Testis (tissue), 2 donors: ENCODE measurements at regions not wholly inside any gene's neighbourhood (a gene's known extent, or its start where the extent isn't known, plus 50 kb on each side); places are given as distances from the start of the nearest gene placed in this dataset.

ENCODE experiments used
- CTCF ChIP-seq, 3 experiments: fragments of 450-650 bp in 2 of 3; fragments of 200-600 bp in 1 of 3; sonication (generic) in 1 of 3; IDR thresholded peaks; one replicate each; pipeline ENCODE4 v1.5.1; 2016 to 2019; ENCODE audit warnings: antibody characterized with exemption in 3 of 3, mild to moderate bottlenecking in 2 of 3, moderate library complexity in 1 of 3
- POLR2A ChIP-seq: fragments of 450-650 bp; IDR thresholded peaks from one replicate; pipeline ENCODE4 v1.6.1; 2017; ENCODE audit warnings: antibody characterized with exemption, mild to moderate bottlenecking, moderate library complexity

DNA sequence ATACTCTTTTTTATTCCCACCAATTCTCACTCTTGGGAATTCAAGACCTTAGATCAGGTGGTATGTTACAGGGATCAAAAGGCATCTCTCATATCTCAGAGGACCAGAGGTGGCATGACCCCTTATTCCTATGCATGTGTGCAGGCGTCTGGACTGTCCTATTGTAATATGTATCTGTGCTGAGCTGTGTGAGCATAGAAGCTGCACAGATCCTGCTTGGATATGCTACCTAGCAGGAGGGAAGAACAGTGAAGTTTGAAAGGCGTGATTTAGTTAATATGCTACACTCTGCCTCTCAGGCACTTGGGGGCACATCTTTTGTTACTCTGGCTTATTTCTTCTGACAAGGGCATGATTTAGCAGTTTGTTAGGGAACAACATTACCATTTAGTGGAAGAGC, 86.7 kb upstream of the ZRANB2 start:
- TF ChIP-seq POLR2A (no peak), CTCF (IDR thresholded peaks at IDR 0.05) (no peak)
